ENCODE measurements at regions not wholly inside any gene's neighbourhood (a gene's known extent, or its start where the extent isn't known, plus 50 kb on each side); places are given as distances from the start of the nearest gene placed in this dataset.
A peak's percentile ranks its signal among the peaks of the same experiment; 100 is the strongest.
"Not testable (repeated sequence)": the region's sequence is repeated elsewhere in the genome, so short reads cannot be mapped to it uniquely, and the experiment has no call there.

DNA sequence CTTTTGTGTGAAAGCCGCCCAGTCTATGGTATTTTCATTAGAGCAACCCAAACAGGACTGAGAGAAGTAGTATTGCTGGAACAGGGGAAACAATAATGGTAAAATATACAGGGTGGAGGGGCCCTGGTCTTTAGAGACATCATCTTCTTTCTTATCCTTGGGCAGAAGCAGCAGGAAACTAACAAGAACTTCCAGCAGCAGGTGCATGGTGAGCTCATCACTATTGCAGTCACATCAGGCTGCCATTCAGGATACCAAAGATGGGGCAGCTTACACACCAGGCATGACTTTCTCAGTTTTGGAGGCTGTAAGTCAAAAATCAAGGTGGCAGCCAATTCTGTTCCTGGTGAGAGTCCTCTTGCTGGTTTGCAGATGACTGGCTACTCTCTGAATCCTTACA is 478.3 kb upstream of the RUNX1 start:
- DNase-seq (ENCODE audit: low read depth), result no peak

DNA sequence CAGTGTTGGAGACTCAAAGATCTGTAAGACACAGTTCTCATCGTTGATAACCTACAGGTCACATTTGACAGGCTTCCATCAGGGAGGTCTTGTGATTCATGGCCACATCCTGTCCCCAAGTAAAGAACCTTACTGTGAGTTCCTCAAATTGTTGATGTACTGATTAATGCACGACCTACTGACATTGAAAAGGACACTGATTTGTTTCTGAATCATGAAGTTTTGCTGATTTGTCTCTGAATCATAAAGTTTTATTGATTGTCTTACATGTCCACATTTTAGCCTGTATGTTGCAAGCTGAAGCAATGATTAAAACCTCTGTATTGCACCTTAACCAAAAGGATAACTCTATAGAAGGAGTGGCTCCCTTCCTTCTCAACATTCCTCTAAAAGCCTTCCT is 476.3 kb upstream of the RUNX1 start:
- DNase-seq (ENCODE audit: low read depth), result peak; percentile 64

DNA sequence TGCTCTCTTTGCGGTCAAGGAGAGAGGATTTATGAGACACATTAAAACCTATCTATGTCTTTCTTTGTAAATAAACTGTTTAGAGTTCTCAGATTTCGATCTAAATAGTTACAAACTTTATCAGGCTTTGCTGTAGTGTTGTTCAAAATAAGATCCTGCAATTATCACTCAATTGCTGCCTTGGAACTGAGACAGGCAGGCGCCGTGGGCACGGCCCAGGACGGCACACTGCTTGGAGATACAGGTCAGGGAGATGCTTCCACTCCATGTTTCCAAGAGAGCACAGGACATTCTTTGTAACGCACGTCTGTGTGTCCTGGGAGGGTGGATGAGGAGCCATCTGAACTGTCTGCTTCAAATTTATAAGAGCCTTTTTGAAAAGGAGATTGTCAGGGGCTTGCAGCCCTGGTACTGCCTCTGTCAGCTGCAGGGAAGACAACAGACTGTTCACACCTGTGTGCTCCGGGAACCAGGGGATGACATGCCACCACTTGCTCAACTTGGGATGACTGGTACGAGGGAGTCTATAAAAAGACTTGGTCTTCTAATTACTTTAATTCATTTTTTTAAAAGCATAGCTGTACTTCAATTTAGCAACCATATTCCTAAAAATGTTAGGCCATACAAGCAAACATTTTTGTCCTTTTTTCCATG is 472.9 kb upstream of the RUNX1 start:
- no peak for DNase-seq (ENCODE audit: low read depth)

DNA sequence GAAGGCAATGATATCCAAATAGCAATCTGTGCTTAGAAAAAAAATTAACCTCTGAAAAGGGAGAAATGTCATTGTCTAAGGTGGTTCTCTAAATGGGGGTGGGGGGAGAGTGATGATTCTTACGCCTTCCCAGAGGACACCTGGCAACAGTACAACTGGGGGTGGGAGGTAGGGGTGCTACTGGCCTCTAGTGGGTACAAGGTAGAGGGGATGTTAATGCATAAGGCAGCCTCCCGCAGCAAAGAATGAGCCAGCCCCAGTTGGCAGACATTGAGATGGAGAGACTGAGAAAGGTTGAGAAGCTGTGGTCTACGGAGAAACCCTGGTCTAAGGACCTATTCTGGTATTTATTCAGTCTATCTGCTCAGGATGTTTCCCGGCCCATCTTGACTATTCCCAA is 472.2 kb upstream of the RUNX1 start:
- DNase-seq (ENCODE audit: low read depth), result no peak

DNA sequence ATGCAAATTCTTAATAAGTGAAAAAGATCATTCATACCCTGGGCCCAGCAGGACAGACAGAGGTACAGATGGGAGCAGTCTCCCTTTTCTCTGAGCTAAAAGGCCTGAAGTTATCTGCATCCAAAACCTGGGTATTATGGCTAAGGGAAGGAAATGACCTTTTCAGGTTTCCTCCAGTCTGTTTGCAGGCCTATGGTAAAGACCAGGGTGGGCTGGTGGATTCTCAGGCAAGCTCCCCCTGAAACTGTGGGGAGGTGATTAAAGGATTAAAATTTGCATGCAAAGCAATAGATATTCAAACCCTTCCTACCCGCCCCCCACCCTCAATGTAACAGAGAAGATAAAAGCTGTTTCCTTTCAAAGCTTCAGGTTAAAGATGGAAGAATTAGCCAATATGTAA is 471.8 kb upstream of the RUNX1 start:
- DNase-seq (ENCODE audit: low read depth), result no peak

DNA sequence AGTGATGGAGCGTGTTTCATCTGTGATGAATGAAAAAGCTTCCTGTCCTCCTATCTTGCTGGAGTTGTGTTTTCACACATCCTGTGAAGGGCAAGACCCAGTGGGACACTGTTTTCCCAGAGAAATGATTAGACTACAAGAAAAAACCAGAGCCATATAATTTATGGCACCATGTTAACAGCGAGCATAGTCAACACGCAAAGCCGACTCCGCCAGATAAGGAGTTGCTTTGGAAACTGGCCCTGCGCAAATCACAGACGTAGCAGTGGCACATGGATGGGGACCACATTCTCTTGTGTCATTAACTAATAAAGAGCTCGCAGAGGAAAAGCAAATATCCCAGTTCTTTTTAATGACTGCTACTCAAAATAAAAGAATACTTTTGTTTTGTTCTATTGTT is 471.2 kb upstream of the RUNX1 start:
- no peak for DNase-seq (ENCODE audit: low read depth)

DNA sequence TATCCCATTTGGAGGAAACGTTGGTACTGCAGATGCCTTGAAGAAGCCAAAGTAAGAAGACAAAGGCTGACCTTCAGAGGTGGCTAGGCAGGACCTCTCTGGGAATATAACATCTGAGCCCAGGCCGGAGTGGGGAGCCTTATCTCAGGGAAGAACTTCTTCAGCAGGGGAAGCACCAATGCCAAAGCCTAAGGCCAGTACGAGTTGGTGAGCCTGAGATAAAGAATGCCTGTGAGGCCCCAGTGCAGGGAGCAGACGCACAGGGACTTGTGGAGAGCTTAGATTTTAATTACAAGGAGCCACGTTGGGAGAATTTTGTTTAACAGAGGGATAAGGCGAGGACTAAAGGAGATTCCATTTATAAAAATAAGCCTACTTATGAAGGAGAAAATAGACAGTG is 468.8 kb upstream of the RUNX1 start:
- DNase-seq (ENCODE audit: low read depth), result no peak

DNA sequence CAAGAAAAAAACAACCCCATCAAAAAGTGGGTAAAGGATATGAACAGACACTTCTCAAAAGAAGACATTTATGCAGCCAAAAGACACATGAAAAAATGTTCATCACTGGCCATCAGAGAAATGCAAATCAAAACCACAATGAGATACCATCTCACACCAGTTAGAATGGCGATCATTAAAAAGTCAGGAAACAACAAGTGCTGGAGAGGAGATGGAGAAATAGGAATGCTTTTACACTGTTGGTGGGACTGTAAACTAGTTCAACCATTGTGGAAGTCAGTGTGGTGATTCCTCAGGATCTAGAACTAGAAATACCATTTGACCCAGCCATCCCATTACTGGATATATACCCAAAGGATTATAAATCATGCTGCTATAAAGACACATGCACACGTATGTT is 467.2 kb upstream of the RUNX1 start:
- DNase-seq (ENCODE audit: low read depth), result not testable (repeated sequence)

DNA sequence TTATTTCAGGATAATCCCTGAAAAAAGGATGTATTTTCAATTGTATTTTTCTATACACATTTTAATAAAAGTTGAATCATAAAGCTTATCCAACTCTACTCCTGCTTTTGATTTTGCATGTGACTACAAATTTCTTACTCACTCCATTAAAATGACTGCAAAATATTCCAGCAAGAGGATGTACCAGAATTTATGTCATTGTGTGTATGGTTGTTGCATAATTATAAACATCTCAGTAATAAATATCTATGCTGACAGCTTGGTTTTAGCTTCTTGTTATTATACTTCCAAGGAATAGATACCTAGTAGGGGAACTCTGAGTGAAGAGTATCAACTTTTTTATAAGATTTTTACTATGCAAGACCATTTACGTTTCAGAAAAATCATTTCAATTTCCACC is 463.2 kb upstream of the RUNX1 start:
- peak; percentile 10 for DNase-seq (ENCODE audit: low read depth)

DNA sequence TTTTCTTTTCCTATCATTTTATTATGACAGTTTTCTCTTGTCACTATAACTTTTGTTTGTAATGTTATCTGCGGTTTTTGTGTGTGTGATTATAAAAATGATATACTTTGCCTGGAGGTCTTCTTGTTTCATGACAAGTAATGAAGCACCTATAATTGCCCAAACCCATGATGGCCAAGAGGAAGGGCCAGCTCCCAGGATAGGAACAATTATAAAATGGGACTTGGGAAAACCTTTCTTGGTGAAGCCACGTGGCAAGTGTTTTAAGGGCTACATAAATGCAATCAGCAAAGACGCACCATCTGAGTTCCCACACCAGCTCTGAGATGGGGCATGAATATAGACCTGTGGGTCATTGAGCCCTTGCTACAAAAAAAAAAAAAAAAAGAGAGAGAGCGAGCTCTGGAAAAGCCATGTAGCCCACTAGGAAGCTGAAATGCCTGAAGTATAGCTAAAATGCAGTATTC is 462.6 kb upstream of the RUNX1 start:
- DNase-seq (ENCODE audit: low read depth), result peak; percentile 57

DNA sequence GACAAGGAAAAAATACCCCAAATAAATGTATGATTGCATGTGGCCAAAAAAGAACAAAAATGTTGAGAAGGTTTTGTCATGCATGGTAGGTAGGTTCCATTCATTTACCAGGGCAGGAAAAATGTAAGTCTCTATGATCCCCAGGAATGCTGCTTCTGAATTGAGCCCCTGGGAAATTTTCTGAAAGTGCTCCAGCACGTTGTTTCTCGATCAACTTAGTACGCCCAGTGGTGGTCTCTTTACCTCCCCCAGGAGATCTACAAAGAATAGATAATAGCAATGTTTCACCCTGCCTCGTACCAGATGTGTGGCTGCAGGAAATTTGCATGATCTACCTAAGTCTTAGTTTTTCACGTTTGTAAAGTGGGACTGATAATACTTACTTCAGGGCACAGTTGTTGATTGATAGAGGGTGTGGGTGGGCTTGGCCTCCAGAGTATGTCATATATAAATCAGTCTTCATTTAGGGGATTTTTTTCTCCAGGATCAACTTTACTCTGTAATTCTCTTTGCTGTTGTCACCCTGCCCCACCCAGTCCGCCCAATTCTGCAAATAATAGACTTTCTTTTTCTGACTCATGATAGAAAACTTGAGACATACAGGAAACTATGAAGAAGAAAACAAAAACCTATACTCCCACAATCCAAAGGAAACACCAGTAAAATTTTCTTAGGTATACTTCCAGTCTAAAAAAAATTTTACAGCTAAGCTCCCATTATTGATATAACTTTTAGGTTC is 462.0 kb upstream of the RUNX1 start:
- DNase-seq (ENCODE audit: low read depth), result peak; percentile 53

DNA sequence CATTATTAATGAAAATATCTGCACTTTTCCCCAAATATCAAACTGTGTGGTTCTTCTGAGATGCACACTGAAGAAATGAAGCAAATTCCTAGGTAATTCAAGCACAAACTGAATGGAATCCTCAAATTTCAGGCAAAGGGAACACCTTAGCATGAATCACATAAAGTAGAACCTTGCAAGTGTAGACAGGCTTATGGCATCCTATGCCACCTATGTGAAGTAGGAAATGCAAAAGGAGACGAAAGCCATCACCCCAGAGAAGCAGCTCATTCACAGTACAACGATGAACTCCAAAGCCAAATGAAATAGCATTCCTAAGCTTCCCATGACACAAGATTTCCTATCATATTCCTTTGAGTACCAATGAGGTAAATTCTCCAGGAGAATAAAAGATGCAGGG is 461.2 kb upstream of the RUNX1 start:
- no peak for DNase-seq (ENCODE audit: low read depth)

DNA sequence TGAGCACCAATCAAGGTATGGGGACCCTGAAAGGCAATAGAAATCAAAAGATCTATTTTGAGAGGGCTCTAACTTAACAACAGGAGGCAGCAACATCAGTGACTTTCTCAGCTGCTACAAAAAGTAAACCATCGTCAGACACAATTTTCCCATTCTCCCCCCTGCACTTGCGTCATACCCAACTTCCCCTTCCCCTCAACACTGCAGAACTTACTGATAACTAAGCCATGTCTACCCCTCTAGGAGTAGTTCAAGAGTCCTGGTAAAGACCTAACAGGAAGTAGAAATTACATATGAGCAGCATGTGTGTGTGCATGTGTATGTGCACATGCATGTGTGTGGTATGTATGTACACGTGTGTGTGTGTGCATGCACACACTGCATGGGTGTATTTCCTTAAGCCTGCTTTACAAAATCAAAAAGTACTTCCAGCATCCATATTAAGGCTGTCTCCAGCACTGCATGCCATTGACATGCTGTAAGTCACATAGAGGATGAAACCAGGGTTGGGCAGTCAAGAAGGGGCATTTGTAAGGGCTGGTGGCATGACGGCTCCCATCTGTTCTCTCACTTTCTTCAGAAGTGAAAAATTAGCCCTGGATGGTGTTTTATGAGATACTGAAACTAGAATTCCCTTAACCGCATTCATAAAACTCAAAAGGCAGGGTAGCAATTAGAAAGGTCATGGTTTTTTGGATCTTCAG is 460.1 kb upstream of the RUNX1 start:
- no peak for DNase-seq (ENCODE audit: low read depth)

DNA sequence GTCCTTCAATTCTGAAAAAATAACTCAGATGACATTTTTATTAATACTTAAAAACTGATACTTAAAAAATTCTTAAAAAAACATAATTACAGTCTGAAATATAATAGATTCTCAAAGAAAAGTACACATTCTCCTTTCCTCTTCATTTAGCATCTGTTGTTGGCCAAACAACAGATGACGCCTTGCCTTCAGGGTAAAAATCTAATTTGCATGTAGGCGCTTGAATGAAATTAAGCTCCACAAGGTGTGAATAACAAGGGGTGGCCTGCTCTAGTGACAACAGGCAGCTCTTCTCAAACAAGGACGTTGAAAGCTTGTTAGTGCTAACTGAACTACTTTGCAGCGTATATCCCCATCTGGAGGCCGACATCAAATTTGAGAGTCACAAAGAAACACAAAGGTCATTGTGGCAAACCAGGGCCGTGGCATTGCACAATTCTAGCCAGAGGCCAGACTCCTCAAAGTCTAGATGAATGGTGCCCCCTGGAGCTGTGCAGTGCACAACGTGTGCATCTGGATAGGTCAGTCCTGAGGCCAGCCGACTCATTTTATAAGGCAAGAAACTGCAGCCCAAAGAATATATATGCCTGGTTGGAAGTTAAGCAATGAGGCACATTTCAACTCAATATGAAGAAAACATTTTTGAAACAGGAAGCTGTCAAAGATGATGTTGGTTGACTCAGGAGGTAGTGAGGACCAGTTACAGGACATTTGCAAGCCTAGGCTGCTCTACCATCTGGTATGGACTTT is 459.2 kb upstream of the RUNX1 start:
- peak; percentile 81 for DNase-seq (ENCODE audit: low read depth)

DNA sequence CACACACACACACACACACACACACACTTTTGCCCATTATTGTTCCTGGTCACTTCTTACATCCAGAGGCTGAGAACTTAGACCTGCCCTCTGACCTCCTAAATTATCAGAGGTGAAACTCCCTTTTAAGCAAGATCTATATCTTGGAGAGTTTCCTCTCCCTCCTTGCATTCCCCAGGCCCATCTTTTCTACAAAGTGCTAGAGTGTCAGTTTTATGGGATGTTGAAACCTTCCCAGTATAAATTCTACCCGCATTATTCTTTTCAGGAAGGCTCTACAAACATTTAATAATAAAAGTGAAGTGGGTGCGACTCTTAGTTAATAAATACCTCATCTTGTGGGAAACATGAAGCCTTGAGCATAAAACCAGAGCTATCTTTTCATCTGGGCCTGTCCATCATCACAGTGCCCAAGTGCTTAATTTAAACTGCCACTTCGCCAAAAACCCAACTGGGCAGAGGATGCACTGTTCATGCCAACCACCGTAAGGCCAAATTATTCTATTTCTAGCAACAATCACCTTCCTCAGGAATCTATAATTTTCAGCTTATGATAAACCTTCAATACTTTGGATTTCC is 458.2 kb upstream of the RUNX1 start:
- no peak for DNase-seq (ENCODE audit: low read depth)

DNA sequence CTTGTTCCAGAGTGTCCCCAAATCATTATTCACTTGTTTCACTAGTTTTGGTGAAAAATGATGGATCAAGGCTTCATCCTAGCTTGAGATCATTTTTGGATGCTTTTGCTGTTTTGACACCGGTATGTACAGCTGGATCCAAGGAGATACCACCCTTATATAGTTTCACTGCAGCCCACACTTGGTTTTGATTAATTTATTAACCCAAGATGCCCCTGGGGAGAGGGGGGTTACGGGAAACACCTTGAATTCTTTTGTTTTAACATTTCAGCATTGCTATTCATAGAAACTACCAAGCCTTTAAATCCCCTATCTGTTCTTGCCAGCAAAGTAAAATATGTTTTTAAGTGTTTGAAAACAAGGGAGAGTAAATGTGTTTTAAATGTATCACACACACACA is 457.7 kb upstream of the RUNX1 start:
- no peak for DNase-seq (ENCODE audit: low read depth)

DNA sequence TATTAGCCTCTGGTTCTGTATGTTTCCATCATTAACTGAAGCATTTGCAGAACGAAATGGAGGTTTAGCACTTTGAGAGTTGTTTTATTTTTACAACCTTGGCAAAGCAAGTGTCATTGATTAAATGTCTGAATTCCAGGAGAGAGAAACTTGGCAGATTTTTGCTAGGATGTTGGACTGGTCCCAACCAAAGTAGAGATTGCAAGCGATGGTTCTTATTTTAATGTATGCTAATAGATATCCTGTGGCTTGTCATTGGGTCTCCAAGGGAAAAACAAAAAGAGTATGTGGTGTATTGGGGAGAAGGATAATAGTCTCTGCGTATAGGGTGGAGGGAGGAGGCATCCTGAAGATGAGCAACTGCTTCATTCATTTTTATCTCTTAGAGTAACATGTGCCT is 457.2 kb upstream of the RUNX1 start:
- no peak for DNase-seq (ENCODE audit: low read depth)

DNA sequence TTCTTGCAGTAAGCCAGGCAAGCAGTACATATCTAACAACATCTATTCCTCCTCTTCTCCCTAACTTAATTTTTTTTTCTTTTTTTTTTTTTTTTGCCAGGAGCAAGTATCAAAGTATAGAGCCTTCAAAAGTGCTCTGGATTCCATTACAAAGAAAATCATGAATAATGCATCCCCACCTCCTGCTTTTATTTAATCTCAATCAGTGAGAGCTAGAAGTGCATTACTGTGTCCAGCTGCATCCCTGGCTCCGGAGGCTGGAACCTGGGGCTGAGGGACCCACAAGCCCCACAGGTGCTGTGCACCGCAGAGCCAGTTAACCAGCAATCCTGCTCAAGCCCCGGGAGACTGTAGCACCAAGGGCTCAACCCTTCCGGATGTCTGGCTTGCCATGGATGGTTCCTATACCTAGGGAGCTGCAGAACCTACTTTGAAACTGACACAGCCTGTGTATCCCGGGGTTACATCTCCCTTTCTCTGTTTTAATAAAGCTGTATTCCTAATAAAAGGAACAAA is 455.9 kb upstream of the RUNX1 start:
- no peak for DNase-seq (ENCODE audit: low read depth)

DNA sequence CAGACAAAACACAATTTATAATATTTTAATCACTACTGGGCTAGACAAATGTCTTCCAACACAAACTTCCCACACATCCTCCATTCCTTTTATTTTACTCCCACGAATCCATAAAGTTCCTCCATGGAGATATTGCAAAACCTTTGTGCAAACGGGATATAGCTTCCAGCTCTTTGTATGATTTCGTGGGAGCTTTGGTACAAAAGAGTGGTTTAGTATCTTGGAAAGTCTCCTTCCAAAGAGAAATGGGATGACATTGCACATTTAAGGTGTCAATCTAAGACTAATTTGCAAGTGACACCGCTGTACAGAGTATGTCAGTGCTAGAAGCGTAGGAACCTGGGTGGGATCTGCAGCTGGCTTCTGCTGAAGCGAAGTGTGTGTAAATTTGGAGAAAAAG is 455.2 kb upstream of the RUNX1 start:
- DNase-seq (ENCODE audit: low read depth), result no peak

DNA sequence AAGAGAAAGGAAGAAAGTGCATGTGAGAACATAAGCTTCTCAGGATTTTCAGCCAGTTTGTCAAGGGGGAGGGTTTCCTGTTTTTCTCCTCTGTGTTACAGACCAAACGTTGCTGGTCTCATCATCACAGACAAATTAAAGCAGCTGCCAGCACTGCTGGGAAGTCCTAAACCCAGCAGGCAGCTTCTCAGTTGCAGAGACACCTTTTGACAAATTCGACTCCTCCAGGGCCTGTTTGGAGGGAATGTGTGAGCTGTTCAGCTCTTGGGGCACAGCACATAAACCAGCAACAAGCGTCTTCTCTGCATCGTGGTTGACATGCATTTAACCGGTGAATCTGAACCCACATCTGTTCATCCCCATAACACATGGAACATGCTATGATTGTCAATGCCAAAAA is 454.6 kb upstream of the RUNX1 start:
- no peak for DNase-seq (ENCODE audit: low read depth)

DNA sequence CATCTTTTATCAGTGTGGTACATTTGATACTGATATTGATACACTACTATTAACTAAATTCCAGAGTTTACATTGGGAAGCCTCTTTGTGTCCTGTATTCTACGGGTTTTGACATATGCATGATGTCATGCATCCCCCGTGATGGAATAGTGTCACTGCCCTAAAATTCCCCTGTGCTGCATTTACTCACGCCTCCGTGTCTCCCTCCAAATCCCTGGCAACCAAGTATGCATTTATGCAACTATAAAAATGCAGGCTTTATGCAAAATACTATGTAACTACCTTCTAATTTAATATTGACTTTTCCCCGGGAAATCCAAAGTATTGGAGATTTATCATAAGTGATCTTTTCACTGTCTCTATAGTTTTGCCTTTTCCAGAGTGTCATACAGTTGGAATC is 453.7 kb upstream of the RUNX1 start:
- no peak for DNase-seq (ENCODE audit: low read depth)

DNA sequence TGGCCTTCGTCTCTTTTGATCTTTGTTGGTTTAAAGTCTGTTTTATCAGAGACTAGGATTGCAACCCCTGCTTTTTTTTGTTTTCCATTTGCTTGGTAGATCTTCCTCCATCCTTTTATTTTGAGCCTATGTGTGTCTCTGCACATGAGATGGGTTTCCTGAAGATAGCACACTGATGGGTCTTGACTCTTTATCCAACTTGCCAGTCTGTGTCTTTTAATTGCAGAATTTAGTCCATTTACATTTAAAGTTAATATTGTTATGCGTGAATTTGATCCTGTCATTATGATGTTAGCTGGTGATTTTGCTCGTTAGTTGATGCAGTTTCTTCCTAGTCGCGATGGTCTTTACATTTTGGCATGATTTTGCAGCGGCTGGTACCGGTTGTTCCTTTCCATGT is 448.4 kb upstream of the RUNX1 start:
- DNase-seq (ENCODE audit: low read depth), result not testable (repeated sequence)

Measured in ELR (cell line).